HG03196 (cell line): ENCODE measurements at regions not wholly inside any gene's neighbourhood (a gene's known extent, or its start where the extent isn't known, plus 50 kb on each side); places are given as distances from the start of the nearest gene placed in this dataset.

Experiments used
- ATAC-seq: cut with Tn5 transposase; IDR thresholded peaks from one replicate; pipeline ENCODE4 v1.9.1; 2021; ENCODE audit not compliant: unreplicated experiment

GRCh38 chr16:55209626-55210025 is 114.4 kb upstream of the IRX6 start:
- ATAC-seq, result no peak

- ATAC-seq, result no peak
Observed at GRCh38 chr16:55212791-55213190, 111.2 kb upstream of the IRX6 start.

GRCh38 chr16:55214412-55214811 is 109.6 kb upstream of the IRX6 start:
- ATAC-seq, result no peak

- ATAC-seq, result no peak
Observed at GRCh38 chr16:55214974-55215494, 109.0 kb upstream of the IRX6 start.

- ATAC-seq, result no peak
Observed at GRCh38 chr16:55217392-55217791, 106.6 kb upstream of the IRX6 start.

GRCh38 chr16:55221836-55222235 is 102.2 kb upstream of the IRX6 start:
- no peak for ATAC-seq

GRCh38 chr16:55222486-55222885 is 101.5 kb upstream of the IRX6 start:
- no peak for ATAC-seq

GRCh38 chr16:55225972-55226542 is 97.9 kb upstream of the IRX6 start:
- no peak for ATAC-seq

GRCh38 chr16:55232822-55233221 is 91.2 kb upstream of the IRX6 start:
- no peak for ATAC-seq

GRCh38 chr16:55233464-55233863 is 90.5 kb upstream of the IRX6 start:
- ATAC-seq, result no peak

GRCh38 chr16:55236655-55237054 is 87.3 kb upstream of the IRX6 start:
- no peak for ATAC-seq

- ATAC-seq, result no peak
Observed at GRCh38 chr16:55239723-55240122, 84.3 kb upstream of the IRX6 start.

- no peak for ATAC-seq
Observed at GRCh38 chr16:55240888-55241287, 83.1 kb upstream of the IRX6 start.

- ATAC-seq, result no peak
Observed at GRCh38 chr16:55242667-55243066, 81.3 kb upstream of the IRX6 start.

GRCh38 chr16:55248058-55248457 is 75.9 kb upstream of the IRX6 start:
- no peak for ATAC-seq

GRCh38 chr16:55248494-55248893 is 75.5 kb upstream of the IRX6 start:
- no peak for ATAC-seq

- ATAC-seq, result no peak
Observed at GRCh38 chr16:55249361-55249760, 74.6 kb upstream of the IRX6 start.

GRCh38 chr16:55249936-55250335 is 74.1 kb upstream of the IRX6 start:
- ATAC-seq, result no peak

- no peak for ATAC-seq
Observed at GRCh38 chr16:55250701-55251100, 73.3 kb upstream of the IRX6 start.

- no peak for ATAC-seq
Observed at GRCh38 chr16:55251151-55251550, 72.9 kb upstream of the IRX6 start.

GRCh38 chr16:55252577-55252976 is 71.4 kb upstream of the IRX6 start:
- no peak for ATAC-seq

- ATAC-seq, result no peak
Observed at GRCh38 chr16:55253987-55254386, 70.0 kb upstream of the IRX6 start.

- ATAC-seq, result no peak
Observed at GRCh38 chr16:55255733-55256282, 68.2 kb upstream of the IRX6 start.
